ENCODE measurements at regions not wholly inside any gene's neighbourhood (a gene's known extent, or its start where the extent isn't known, plus 50 kb on each side); places are given as distances from the start of the nearest gene placed in this dataset.

- TF ChIP-seq CTCF (conservative IDR thresholded peaks at IDR 0.05) = no peak
- no peak for TF ChIP-seq ZFX (IDR thresholded peaks at IDR 0.05)
Observed at GRCh38 chr12:124213666-124214347, 81.1 kb upstream of the RFLNA start.
